Right lobe of liver (tissue), 4 donors: ENCODE measurements at regions not wholly inside any gene's neighbourhood (a gene's known extent, or its start where the extent isn't known, plus 50 kb on each side); places are given as distances from the start of the nearest gene placed in this dataset.

Source experiments
- POLR2A ChIP-seq: fragments of 450-650 bp; IDR thresholded peaks from one replicate; pipeline ENCODE4 v1.6.1; 2017; ENCODE audit warnings: antibody characterized with exemption, mild to moderate bottlenecking
- TF ChIP-seq, protein P1 (sequence below), 4 donors: fragments of 200-600 bp in 3 of 4; fragments of 450-650 bp in 1 of 4; IDR thresholded peaks; one replicate each; pipeline versions ENCODE4 v1.5.1 to v1.8.0; 2016 to 2022; ENCODE audit warnings: antibody characterized with exemption in 4 of 4, mild to moderate bottlenecking in 2 of 4
- donor health status: DM: no; HTN: no; CAD: no.
- donor health status: DM: no; HTN: no; CAD: no.
- donor health status: DM: no; HTN: yes; CAD: no.

DNA sequence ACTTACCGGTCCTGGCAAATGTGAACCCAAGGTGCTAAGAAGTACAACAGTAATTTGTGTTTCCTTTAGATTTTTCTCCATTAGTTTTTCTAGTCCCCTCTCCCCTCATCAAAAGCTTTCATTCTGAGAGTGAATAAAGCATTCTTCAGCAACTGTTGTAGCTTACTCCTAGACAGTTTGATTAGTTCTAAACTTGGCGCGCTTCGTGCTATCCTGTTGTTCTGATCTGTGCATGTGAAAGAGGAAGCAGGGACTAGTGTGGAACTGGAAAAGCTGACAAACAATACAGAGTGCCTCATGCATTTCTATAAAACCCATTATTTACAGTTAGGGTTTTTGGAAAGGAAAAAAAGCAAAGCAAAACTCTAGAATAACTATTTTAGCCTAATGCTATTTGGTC, 556.9 kb upstream of the SLIT2 start:
- no peak for TF ChIP-seq POLR2A
- TF ChIP-seq, protein P1, sequence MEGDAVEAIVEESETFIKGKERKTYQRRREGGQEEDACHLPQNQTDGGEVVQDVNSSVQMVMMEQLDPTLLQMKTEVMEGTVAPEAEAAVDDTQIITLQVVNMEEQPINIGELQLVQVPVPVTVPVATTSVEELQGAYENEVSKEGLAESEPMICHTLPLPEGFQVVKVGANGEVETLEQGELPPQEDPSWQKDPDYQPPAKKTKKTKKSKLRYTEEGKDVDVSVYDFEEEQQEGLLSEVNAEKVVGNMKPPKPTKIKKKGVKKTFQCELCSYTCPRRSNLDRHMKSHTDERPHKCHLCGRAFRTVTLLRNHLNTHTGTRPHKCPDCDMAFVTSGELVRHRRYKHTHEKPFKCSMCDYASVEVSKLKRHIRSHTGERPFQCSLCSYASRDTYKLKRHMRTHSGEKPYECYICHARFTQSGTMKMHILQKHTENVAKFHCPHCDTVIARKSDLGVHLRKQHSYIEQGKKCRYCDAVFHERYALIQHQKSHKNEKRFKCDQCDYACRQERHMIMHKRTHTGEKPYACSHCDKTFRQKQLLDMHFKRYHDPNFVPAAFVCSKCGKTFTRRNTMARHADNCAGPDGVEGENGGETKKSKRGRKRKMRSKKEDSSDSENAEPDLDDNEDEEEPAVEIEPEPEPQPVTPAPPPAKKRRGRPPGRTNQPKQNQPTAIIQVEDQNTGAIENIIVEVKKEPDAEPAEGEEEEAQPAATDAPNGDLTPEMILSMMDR (IDR thresholded peaks at IDR 0.05) = no peak
